ENCODE measurements at regions not wholly inside any gene's neighbourhood (a gene's known extent, or its start where the extent isn't known, plus 50 kb on each side); places are given as distances from the start of the nearest gene placed in this dataset.

DNA sequence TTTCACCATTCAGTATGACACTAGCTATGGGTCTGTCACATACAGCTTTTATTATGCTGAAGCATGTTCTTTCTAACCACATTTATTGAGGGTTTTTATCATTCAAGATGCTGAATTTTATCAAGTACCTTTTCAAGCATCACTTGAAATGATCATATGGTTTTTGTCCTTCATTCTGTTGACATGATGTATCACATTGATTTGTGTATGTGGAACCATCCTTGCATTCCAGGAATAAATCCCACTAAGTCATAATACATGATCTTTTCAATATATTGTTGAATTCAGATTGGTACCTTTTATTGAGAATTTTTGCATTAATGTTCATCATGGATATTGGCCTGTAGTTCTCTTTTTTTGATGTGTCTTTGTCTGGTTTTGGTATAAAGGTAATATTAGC, 317.4 kb downstream of the NNT start:
- TF ChIP-seq, protein P1, sequence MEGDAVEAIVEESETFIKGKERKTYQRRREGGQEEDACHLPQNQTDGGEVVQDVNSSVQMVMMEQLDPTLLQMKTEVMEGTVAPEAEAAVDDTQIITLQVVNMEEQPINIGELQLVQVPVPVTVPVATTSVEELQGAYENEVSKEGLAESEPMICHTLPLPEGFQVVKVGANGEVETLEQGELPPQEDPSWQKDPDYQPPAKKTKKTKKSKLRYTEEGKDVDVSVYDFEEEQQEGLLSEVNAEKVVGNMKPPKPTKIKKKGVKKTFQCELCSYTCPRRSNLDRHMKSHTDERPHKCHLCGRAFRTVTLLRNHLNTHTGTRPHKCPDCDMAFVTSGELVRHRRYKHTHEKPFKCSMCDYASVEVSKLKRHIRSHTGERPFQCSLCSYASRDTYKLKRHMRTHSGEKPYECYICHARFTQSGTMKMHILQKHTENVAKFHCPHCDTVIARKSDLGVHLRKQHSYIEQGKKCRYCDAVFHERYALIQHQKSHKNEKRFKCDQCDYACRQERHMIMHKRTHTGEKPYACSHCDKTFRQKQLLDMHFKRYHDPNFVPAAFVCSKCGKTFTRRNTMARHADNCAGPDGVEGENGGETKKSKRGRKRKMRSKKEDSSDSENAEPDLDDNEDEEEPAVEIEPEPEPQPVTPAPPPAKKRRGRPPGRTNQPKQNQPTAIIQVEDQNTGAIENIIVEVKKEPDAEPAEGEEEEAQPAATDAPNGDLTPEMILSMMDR (IDR thresholded peaks at IDR 0.05; ENCODE audit: low read depth, low read length): no peak
- no peak for DNase-seq (ENCODE audit: low read depth, low spot score)
- Histone ChIP-seq H3K9me3 (ENCODE audit: control insufficient read depth, insufficient read depth, low read length) (no peaks in the 10 kb centered on the region), H3K4me3 (ENCODE audit: low read depth, low read length) (no peak overlapping the region), H3K27me3 (ENCODE audit: control insufficient read depth, insufficient read depth, low read length) (no peaks in the 10 kb centered on the region), H3K27ac (ENCODE audit: low read depth, low read length) (no peak overlapping the region)
- CTCF ChIA-PET: no interaction called here
- POLR2A ChIA-PET: no interaction called here

DNA sequence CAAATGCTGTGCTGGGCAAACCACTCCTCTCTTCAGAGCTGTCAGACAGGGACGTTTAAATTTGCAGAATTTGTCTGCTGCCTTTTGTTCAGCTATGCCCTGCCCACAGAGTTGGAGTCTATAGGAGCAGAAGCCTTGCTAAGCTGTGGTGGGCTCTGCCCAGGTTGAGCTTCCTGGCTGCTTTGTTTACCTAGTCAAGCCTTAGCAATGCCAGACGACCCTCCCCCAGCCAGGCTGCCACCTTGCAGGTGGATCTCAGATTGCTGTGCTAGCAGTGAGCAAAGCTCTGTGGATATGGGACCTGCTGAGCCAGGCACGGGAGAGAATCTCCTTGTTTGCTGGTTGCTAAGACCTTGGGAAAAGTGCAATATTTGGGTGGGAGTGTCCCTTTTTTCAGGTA, 314.9 kb downstream of the NNT start:
- ChIA-PET CTCF (no interaction called here), POLR2A (no interaction called here)
- Histone ChIP-seq H3K27me3 (ENCODE audit: control insufficient read depth, insufficient read depth, low read length) (no peaks in the 10 kb centered on the region), H3K27ac (ENCODE audit: low read depth, low read length) (no peak overlapping the region), H3K4me3 (ENCODE audit: low read depth, low read length) (no peak overlapping the region), H3K9me3 (ENCODE audit: control insufficient read depth, insufficient read depth, low read length) (no peaks in the 10 kb centered on the region)
- TF ChIP-seq, protein P1 (IDR thresholded peaks at IDR 0.05; ENCODE audit: low read depth, low read length): no peak
- no peak for DNase-seq (ENCODE audit: low read depth, low spot score)

DNA sequence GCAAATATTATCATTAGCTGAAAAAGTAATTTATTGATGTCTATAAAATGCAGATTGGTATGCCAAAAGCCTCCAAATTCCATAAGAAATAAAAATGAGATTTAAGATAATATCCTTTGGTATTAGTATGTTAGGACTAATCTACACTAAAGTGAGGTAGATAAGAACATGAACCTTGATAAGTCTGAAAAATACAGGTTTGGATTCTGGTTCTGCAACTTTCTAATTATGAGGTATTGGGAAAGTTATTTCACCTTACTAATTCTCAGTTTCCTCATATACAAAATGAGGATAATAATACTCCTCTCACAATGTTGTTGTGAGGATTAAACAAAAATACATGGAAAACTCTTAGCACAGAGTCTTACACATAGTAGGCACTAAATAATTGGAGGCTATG, 300.1 kb downstream of the NNT start:
- POLR2A ChIA-PET: no interaction called here
- Histone ChIP-seq H3K4me3 (ENCODE audit: low read depth, low read length) (no peak overlapping the region), H3K27ac (ENCODE audit: low read depth, low read length) (no peak overlapping the region), H3K27me3 (ENCODE audit: control insufficient read depth, insufficient read depth, low read length) (no peaks in the 10 kb centered on the region), H3K9me3 (ENCODE audit: control insufficient read depth, insufficient read depth, low read length) (no peaks in the 10 kb centered on the region)
- no peak for DNase-seq (ENCODE audit: low read depth, low spot score)
- TF ChIP-seq, protein P1 (IDR thresholded peaks at IDR 0.05; ENCODE audit: low read depth, low read length): no peak
- CTCF ChIA-PET: no interaction called here

DNA sequence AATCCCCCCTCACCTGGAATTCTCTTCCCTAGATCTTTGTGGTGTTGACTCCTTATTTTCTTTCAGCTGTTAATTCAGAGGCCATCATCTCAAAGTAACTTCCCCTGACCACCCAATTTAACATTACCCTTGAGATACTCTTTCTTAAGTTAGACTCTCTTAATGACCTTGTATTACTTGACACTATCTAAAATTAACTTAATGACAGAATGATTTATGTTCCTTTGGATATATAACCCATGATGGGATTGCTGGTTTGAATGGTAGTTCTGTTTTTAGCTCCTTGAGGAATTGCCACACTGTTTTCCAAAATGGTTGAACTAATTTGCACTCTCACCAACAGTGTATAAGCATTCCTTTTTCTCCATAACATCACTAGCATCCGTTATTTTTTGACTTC, 298.0 kb downstream of the NNT start:
- no peaks in the 10 kb centered on the region for H3K9me3 ChIP-seq (ENCODE audit: control insufficient read depth, insufficient read depth, low read length)
- no peak overlapping the region for H3K4me3 ChIP-seq (ENCODE audit: low read depth, low read length)
- ChIA-PET POLR2A (no interaction called here), CTCF (no interaction called here)
- TF ChIP-seq, protein P1 (IDR thresholded peaks at IDR 0.05; ENCODE audit: low read depth, low read length): no peak
- no peak for DNase-seq (ENCODE audit: low read depth, low spot score)
- no peaks in the 10 kb centered on the region for H3K27me3 ChIP-seq (ENCODE audit: control insufficient read depth, insufficient read depth, low read length)
- H3K27ac ChIP-seq (ENCODE audit: low read depth, low read length): no peak overlapping the region

DNA sequence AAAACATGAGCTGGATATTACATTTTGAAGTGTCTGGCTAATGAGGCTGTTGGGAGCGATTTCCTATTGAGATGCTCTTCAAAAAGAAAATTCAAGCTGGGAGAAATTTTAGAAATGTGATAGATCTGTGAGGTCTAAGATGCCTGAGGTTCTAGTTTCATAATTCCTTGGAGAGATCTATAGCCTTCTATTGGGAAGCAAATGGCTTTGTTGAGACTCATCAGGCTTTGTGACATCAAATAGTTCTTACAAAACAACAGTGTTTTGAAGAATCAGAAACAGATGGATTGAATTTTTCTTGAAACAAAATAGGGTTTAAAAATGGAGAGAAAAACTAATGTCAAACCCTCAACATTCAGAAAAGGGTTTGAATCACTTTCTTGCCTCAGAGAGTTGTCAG, 292.9 kb downstream of the NNT start:
- DNase-seq (ENCODE audit: low read depth, low spot score): no peak
- no peak overlapping the region for H3K27ac ChIP-seq (ENCODE audit: low read depth, low read length)
- H3K27me3 ChIP-seq (ENCODE audit: control insufficient read depth, insufficient read depth, low read length): no peaks in the 10 kb centered on the region
- ChIA-PET POLR2A (no interaction called here), CTCF (interaction anchor here (0.6 kb wide), 1 partner anchor 70 kb away, joined by 3 read pairs; no protein-coding TSS in a partner anchor)
- TF ChIP-seq, protein P1 (IDR thresholded peaks at IDR 0.05; ENCODE audit: low read depth, low read length): no peak
- no peaks in the 10 kb centered on the region for H3K9me3 ChIP-seq (ENCODE audit: control insufficient read depth, insufficient read depth, low read length)
- H3K4me3 ChIP-seq (ENCODE audit: low read depth, low read length): no peak overlapping the region
